ENCODE measurements at regions not wholly inside any gene's neighbourhood (a gene's known extent, or its start where the extent isn't known, plus 50 kb on each side); places are given as distances from the start of the nearest gene placed in this dataset.
"Not testable (repeated sequence)": the region's sequence is repeated elsewhere in the genome, so short reads cannot be mapped to it uniquely, and the experiment has no call there.

DNA sequence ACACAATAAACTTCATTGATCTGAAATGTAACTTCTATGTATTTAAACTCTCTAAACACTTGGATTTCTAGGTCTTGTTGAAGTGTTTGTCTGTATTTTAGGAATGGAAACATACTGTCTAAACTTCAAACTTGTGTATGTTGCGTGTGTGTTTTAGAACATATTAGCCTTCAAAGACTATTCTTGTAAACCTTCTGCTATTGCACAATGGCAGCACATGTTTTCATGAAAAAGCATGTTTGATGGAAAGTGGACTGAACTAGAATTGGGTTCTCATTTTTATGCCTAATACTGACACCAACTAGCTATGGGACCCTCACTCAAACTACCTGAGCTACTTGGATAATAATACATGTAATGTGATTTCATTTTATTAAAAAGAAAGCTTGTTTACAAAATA is 592.6 kb downstream of the IPMK start:
- DNase-seq (ENCODE audit: low read depth), result no peak
- TF ChIP-seq, protein P1, sequence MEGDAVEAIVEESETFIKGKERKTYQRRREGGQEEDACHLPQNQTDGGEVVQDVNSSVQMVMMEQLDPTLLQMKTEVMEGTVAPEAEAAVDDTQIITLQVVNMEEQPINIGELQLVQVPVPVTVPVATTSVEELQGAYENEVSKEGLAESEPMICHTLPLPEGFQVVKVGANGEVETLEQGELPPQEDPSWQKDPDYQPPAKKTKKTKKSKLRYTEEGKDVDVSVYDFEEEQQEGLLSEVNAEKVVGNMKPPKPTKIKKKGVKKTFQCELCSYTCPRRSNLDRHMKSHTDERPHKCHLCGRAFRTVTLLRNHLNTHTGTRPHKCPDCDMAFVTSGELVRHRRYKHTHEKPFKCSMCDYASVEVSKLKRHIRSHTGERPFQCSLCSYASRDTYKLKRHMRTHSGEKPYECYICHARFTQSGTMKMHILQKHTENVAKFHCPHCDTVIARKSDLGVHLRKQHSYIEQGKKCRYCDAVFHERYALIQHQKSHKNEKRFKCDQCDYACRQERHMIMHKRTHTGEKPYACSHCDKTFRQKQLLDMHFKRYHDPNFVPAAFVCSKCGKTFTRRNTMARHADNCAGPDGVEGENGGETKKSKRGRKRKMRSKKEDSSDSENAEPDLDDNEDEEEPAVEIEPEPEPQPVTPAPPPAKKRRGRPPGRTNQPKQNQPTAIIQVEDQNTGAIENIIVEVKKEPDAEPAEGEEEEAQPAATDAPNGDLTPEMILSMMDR (conservative IDR thresholded peaks at IDR 0.05; ENCODE audit: low read depth, low read length), result no peak
- no peak overlapping the region for H3K4me3 ChIP-seq (ENCODE audit: low read depth, low read length)

DNA sequence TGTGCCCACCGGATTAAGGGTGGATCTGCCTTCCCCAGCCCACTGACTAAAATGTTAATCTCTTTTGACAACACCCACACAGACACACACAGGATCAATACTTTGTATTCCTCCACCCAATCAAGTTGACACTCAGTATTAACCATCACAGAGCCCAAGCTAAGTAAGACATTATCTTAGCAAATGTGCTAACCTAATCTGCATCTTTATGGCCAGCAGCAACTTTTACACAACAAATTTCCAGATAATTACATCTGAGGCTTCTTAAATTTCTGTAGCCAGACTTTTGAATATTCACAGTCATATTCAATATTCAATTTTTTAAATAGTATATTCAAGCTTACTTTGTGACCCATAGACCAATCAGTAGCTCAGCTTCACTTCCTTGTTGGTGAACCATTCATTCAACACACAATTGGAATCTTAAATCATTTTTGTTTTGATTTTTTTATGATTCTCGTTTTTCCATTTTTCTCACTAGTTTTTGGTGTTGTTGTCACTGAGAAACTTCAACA is 594.2 kb downstream of the IPMK start:
- H3K4me3 ChIP-seq (ENCODE audit: low read depth, low read length), result no peak overlapping the region
- no peak for DNase-seq (ENCODE audit: low read depth)
- TF ChIP-seq, protein P1 (conservative IDR thresholded peaks at IDR 0.05; ENCODE audit: low read depth, low read length), result no peak

DNA sequence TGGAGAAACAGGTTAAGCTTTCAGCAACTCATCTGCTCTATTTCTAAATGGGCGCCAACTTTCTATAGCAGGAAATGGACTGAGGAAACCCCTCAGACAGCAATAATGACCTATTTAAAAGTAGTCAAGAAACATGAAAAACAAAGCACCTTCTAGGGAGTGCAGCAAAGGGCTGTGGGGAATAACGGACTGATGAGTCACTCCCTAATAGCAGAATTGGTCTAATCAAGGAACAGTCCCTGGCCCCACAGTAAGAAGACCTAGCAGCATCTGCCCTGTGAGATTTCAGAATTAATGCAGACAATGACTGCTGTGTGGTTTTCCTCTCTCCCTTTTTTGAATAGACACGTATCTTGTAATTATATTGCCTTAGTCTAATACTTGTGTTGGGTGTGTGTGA is 602.9 kb downstream of the IPMK start:
- no peak for DNase-seq (ENCODE audit: low read depth)
- no peak overlapping the region for H3K4me3 ChIP-seq (ENCODE audit: low read depth, low read length)
- TF ChIP-seq, protein P1 (conservative IDR thresholded peaks at IDR 0.05; ENCODE audit: low read depth, low read length), result no peak

DNA sequence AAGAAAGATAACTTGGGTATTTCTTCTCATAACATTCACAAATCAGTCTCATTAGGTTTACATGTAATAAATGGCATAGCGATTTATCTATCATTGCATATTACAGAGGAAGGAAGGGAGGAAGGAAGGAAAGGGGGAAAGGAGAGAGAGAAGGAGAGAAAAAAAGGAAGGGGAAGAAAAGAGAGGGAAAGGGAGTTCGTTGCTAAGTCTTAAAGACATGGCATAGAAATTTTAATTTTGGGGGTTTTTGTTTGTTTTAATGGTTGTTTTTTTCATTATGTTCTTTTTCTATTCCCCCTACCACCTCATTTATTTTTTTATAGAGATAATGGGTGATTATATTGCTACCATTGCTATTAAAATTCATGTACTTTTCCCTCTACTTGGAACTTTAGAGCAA is 604.3 kb downstream of the IPMK start:
- DNase-seq (ENCODE audit: low read depth), result no peak
- TF ChIP-seq, protein P1 (conservative IDR thresholded peaks at IDR 0.05; ENCODE audit: low read depth, low read length), result no peak
- H3K4me3 ChIP-seq (ENCODE audit: low read depth, low read length), result no peak overlapping the region

DNA sequence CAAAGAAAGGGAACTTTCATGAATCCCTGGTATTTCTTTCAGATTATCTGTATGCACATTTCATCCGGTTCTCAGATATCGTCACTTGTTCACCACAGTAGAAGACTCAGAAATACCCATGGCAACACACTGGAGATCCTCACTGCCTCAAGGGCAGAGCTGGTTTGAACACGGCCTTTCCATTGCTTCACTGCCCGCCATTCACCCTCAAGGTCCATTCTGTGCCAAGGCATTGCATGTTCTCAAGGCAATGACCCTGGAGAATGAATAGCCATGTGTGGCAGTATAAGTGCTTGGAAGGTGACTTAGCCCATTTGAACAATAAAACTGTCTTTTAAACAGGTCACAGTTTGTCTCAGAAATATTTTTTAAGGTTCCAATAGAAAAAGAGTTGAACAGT is 606.5 kb downstream of the IPMK start:
- peak; percentile 22 for DNase-seq (ENCODE audit: low read depth)

DNA sequence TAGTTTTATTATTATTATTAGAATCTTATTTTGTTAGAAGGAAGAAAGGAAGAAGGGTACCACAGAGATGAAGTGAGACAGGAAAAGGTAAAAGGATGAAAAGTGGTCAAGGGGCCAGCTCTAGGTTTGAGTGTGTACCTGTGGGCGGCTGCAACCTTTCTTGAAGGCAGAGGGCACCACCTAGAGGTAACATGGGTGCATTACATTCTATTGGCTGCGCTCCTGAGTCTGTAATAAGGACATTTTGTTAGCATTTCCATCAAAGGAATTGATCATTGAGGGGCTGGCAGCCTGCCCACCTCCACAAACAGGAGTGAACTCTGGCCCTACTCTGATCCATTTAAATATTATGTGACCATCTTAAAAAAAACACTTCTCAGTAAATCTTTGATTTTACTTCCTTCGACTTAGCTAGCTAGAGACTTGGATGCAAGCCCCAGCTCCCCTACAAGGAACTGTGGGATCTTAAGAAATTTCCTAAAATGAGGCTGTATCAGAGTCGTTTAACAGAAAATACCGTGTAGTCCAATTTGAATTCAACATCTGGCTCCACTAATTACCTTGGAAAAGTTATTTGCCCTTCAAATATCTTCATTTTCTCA is 610.4 kb downstream of the IPMK start:
- DNase-seq (ENCODE audit: low read depth), result peak; percentile 10
- H3K4me3 ChIP-seq (ENCODE audit: low read depth, low read length), result no peak overlapping the region
- TF ChIP-seq, protein P1 (conservative IDR thresholded peaks at IDR 0.05; ENCODE audit: low read depth, low read length), result peak; percentile 90

More for the DNA sequence above, 606.5 kb downstream of the IPMK start:
- TF ChIP-seq, protein P1 (conservative IDR thresholded peaks at IDR 0.05; ENCODE audit: low read depth, low read length), result no peak
- no peak overlapping the region for H3K4me3 ChIP-seq (ENCODE audit: low read depth, low read length)

DNA sequence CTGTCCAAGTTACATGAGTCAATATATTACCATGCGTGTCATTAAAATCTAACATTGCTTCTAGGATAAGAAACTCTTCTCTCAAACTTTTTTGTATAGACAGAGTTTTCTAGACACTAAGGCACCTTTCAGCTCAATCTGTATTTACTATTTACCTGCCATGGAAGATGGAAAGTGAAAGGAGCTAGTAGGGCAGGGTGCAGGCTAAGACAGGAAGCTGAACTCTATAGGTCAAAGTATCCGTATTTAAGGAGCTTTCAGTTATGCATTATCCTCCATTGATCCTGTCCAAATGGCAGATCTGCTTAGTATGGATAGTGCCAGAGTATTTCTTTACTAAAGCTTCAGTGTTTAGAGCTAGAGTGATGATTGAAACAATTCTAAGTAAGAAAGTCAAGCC is 612.8 kb downstream of the IPMK start:
- no peak overlapping the region for H3K4me3 ChIP-seq (ENCODE audit: low read depth, low read length)
- no peak for DNase-seq (ENCODE audit: low read depth)
- TF ChIP-seq, protein P1 (conservative IDR thresholded peaks at IDR 0.05; ENCODE audit: low read depth, low read length), result no peak

DNA sequence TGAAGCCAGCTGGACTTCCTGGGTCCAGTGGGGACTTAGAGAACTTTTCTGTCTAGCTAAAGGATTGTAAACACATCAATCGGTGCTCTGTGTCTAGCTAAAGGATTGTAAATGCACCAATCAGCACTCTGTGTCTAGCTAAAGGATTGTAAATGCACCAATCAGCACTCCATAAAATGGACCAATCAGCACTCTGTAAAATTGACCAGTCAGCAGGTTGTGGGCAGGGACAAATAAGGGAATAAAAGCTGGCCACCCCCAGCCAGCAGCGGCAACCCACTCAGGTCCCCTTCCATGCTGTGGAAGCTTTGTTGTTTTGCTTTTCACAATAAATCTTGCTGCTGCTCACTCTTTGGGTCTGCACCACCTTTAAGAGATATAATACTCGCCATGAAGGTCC is 622.6 kb downstream of the IPMK start:
- not testable (repeated sequence) for H3K4me3 ChIP-seq (ENCODE audit: low read depth, low read length); DNase-seq (ENCODE audit: low read depth)

All from epithelial cell of proximal tubule (primary cell).